GM23338 (cell line): ENCODE measurements at regions not wholly inside any gene's neighbourhood (a gene's known extent, or its start where the extent isn't known, plus 50 kb on each side); places are given as distances from the start of the nearest gene placed in this dataset.

ENCODE experiments used
- ATAC-seq: fragments of 200-7000 bp; cut with Tn5 transposase; 3 replicates; pipeline ENCODE4 v1.9.1; 2020
- DNase-seq: peaks from one replicate; pipeline ENCODE4 v3.0.0-alpha.2; 2015; ENCODE audit warnings: low spot score
- H2AFZ ChIP-seq: fragments of 200-600 bp; sonication (generic); 2 replicates; pipeline ENCODE4 v1.8.0; 2016; ENCODE audit warnings: antibody characterized with exemption, mild to moderate bottlenecking, moderate library complexity
- H3F3A ChIP-seq: fragments of 200-600 bp; sonication (generic); replicated peaks from 2 replicates; pipeline ENCODE4 v1.8.0; 2017; ENCODE audit warnings: antibody characterized with exemption, mixed run types, low read depth
- H3K27ac ChIP-seq: fragments of 200-600 bp; sonication (generic); 2 replicates; pipeline ENCODE4 v1.6.1; 2016; ENCODE audit warnings: low read depth
- H3K27me3 ChIP-seq: fragments of 200-600 bp; sonication (generic); 2 replicates; pipeline ENCODE4 v1.8.0; 2016; ENCODE audit warnings: mild to moderate bottlenecking, mixed run types, moderate library complexity; ENCODE audit not compliant: insufficient read depth
- H3K36me3 ChIP-seq: fragments of 200-600 bp; sonication (generic); 2 replicates; pipeline ENCODE4 v1.8.0; 2016; ENCODE audit warnings: mild to moderate bottlenecking; ENCODE audit not compliant: insufficient read depth
- H3K4me1 ChIP-seq: fragments of 200-600 bp; sonication (generic); 2 replicates; pipeline ENCODE4 v1.8.0; 2016; ENCODE audit warnings: mild to moderate bottlenecking, moderate library complexity; ENCODE audit not compliant: insufficient read depth
- H3K4me2 ChIP-seq: fragments of 200-600 bp; sonication (generic); 2 replicates; pipeline ENCODE4 v1.7.1; 2017; ENCODE audit warnings: mixed run types
- H3K4me3 ChIP-seq: fragments of 200-600 bp; sonication (generic); 2 replicates; pipeline ENCODE4 v1.6.1; 2016; ENCODE audit warnings: mixed run types
- H3K79me2 ChIP-seq: fragments of 200-600 bp; sonication (generic); replicated peaks from 2 replicates; pipeline ENCODE4 v1.8.0; 2017; ENCODE audit warnings: mild to moderate bottlenecking; ENCODE audit not compliant: insufficient read depth
- H3K9me2 ChIP-seq: fragments of 200-600 bp; sonication (generic); 2 replicates; pipeline ENCODE4 v1.8.0; 2017; ENCODE audit not compliant: insufficient read depth
- H4K20me1 ChIP-seq: fragments of 200-600 bp; sonication (generic); replicated peaks from 2 replicates; pipeline ENCODE4 v1.8.0; 2017; ENCODE audit warnings: mild to moderate bottlenecking; ENCODE audit not compliant: insufficient read depth
- H3K27ac Mint-ChIP-seq: 2 replicates; pipeline ENCODE4 v1.8.0; 2020; ENCODE audit warnings: inconsistent platforms, mild to moderate bottlenecking, moderate library complexity, mixed read lengths
- H3K27me3 Mint-ChIP-seq: 3 replicates; pipeline ENCODE4 v1.8.0; 2022; ENCODE audit warnings: low read depth, mild to moderate bottlenecking, moderate library complexity, mixed read lengths, inconsistent platforms; ENCODE audit not compliant: insufficient read depth, poor library complexity
- H3K36me3 Mint-ChIP-seq: 3 replicates; pipeline ENCODE4 v1.8.0; 2021; ENCODE audit warnings: low read depth, mild to moderate bottlenecking, inconsistent platforms, moderate library complexity, mixed read lengths
- H3K4me1 Mint-ChIP-seq: 3 replicates; pipeline ENCODE4 v1.8.0; 2020; ENCODE audit warnings: mild to moderate bottlenecking, inconsistent platforms, mixed read lengths
- H3K4me3 Mint-ChIP-seq: 3 replicates; pipeline ENCODE4 v1.8.0; 2021; ENCODE audit warnings: moderate library complexity, mild to moderate bottlenecking, inconsistent platforms, mixed read lengths
- H3K9me3 Mint-ChIP-seq: 3 replicates; pipeline ENCODE4 v1.8.0; 2020; ENCODE audit warnings: moderate library complexity, mild to moderate bottlenecking, inconsistent platforms, mixed read lengths
- CREB1 ChIP-seq: fragments of 250-450 bp; sonication (Bioruptor Pico); IDR thresholded peaks from 2 replicates; pipeline ENCODE4 v1.5.0; 2020; ENCODE audit warnings: low read depth, mild to moderate bottlenecking, moderate library complexity
- CTCF ChIP-seq, 2 experiments: fragments of 200-600 bp in 1 of 2; sonication (generic) in 1 of 2; conservative IDR thresholded peaks; 2 replicates each; pipeline versions ENCODE4 v1.5.1 to v1.6.1; 2016 to 2017; ENCODE audit warnings: antibody characterized with exemption in 2 of 2, low read depth in 2 of 2, mild to moderate bottlenecking in 2 of 2, moderate library complexity in 1 of 2
- ETS1 ChIP-seq: IDR thresholded peaks from 2 replicates; pipeline ENCODE4 v1.6.1; 2016; ENCODE audit warnings: antibody characterized with exemption
- REST ChIP-seq: IDR thresholded peaks from one replicate; pipeline ENCODE4 v1.6.1; 2018; ENCODE audit warnings: antibody characterized with exemption; ENCODE audit not compliant: unreplicated experiment
- STAT1 ChIP-seq: IDR thresholded peaks from one replicate; pipeline ENCODE4 v1.6.1; 2016; ENCODE audit warnings: antibody characterized with exemption; ENCODE audit not compliant: unreplicated experiment
- ZNF114 ChIP-seq: fragments of 250-450 bp; sonication (Bioruptor Pico); IDR thresholded peaks from 2 replicates; pipeline ENCODE4 v1.5.0; 2020; ENCODE audit warnings: mild to moderate bottlenecking, moderate library complexity

- TF ChIP-seq CTCF (conservative IDR thresholded peaks at IDR 0.05; ENCODE audit: low read depth in 2 of 2): no peak
- TF ChIP-seq ETS1: no peak
Observed at GRCh38 chr18:24786027-24786426, 325.6 kb downstream of the HRH4 start (continued).

- H3K9me2 ChIP-seq: peaks cover 8% of the 10 kb centered on the region; the same call in 1 of the 2 replicates
- no peak overlapping the region for H3K4me2 ChIP-seq
- peak; percentile 10 for DNase-seq
- no peak overlapping the region for H2AFZ ChIP-seq
- no peak overlapping the region for H3K27ac ChIP-seq
- H3K4me3 Mint-ChIP-seq: no peak overlapping the region
- H3K9me3 Mint-ChIP-seq: peaks cover 9% of the 10 kb centered on the region; the same call in 1 of the 3 replicates
- peaks cover 7% of the 10 kb centered on the region for H3K4me1 ChIP-seq
- no peak overlapping the region; the same call in 1 of the 2 replicates for H3K27ac Mint-ChIP-seq
- no peak; the same call in 2 of the 3 replicates for ATAC-seq
- H3K27me3 Mint-ChIP-seq: no peaks in the 10 kb centered on the region
- H3K36me3 Mint-ChIP-seq: no peaks in the 10 kb centered on the region; the same call in 2 of the 3 replicates
- no peaks in the 10 kb centered on the region for H3K36me3 ChIP-seq
- no peaks in the 10 kb centered on the region for H3K79me2 ChIP-seq
- H3K4me1 Mint-ChIP-seq: peaks cover 17% of the 10 kb centered on the region
- no peaks in the 10 kb centered on the region for H3K27me3 ChIP-seq
- H4K20me1 ChIP-seq: no peaks in the 10 kb centered on the region
- no peak overlapping the region for H3K4me3 ChIP-seq
- TF ChIP-seq REST (no peak), CTCF (conservative IDR thresholded peaks at IDR 0.05; ENCODE audit: low read depth in 2 of 2) (no peak), CREB1 (CRISPR knock-in tag) (no peak), STAT1 (no peak), ZNF114 (CRISPR knock-in tag) (no peak)
- no peaks in the 10 kb centered on the region for H3F3A ChIP-seq
Observed at GRCh38 chr18:24790347-24790746, 329.9 kb downstream of the HRH4 start.
